Gastrocnemius medialis (tissue), 4 donors: ENCODE measurements at regions not wholly inside any gene's neighbourhood (a gene's known extent, or its start where the extent isn't known, plus 50 kb on each side); places are given as distances from the start of the nearest gene placed in this dataset.

Source experiments
- ATAC-seq, 2 donors: fragments of 150-250 bp; one replicate each; pipeline ENCODE4 v1.9.1; 2016
- DNase-seq, 2 donors: peaks; one replicate each; pipeline ENCODE4 v3.0.0-alpha.2; 2019
- H3K27ac ChIP-seq, 4 donors: fragments of 200-600 bp; sonication (generic); 1 replicate in 1 of 4; 2 replicates in 3 of 4; pipeline ENCODE4 v1.5.1; 2016 to 2018; ENCODE audit warnings: mild to moderate bottlenecking in 2 of 4, moderate library complexity in 1 of 4
- H3K27me3 ChIP-seq, 3 donors: fragments of 200-600 bp; sonication (generic) in 2 of 3; 1 replicate in 1 of 3; 2 replicates in 2 of 3; pipeline versions ENCODE4 v1.5.1 to v1.6.0; 2016 to 2019; ENCODE audit warnings: mild to moderate bottlenecking in 1 of 3, moderate library complexity in 1 of 3
- H3K36me3 ChIP-seq, 2 donors: fragments of 200-600 bp; sonication (generic) in 1 of 2; one replicate each; pipeline ENCODE4 v1.5.1; 2017 to 2018
- H3K4me1 ChIP-seq, 2 donors: fragments of 200-600 bp; sonication (generic) in 1 of 2; one replicate each; pipeline ENCODE4 v1.5.1; 2016 to 2017; ENCODE audit warnings: mild to moderate bottlenecking in 2 of 2
- H3K4me3 ChIP-seq, 4 donors: fragments of 200-600 bp; sonication (generic) in 3 of 4; 1 replicate in 1 of 4; 2 replicates in 3 of 4; pipeline ENCODE4 v1.5.1; 2016 to 2019; ENCODE audit warnings: mild to moderate bottlenecking in 2 of 4
- H3K9me3 ChIP-seq, 3 donors: fragments of 200-600 bp; sonication (generic) in 2 of 3; 1 replicate in 1 of 3; 2 replicates in 2 of 3; pipeline ENCODE4 v1.5.1; 2016 to 2019
- CTCF ChIP-seq, 5 experiments: fragments of 450-650 bp in 3 of 5; fragments of 200-600 bp in 2 of 5; sonication (generic) in 2 of 5; IDR thresholded peaks in 4 of 5; conservative IDR thresholded peaks in 1 of 5; 1 replicate in 4 of 5; 2 replicates in 1 of 5; pipeline ENCODE4 v1.5.1; 2016 to 2019; ENCODE audit warnings: antibody characterized with exemption in 5 of 5, mild to moderate bottlenecking in 3 of 5, moderate library complexity in 3 of 5
- POLR2A ChIP-seq, 2 donors: fragments of 450-650 bp; IDR thresholded peaks; one replicate each; pipeline ENCODE4 v1.6.1; 2017; ENCODE audit warnings: antibody characterized with exemption in 2 of 2, mild to moderate bottlenecking in 2 of 2, moderate library complexity in 2 of 2
- in situ Hi-C, 4 donors: fragments of 200-750 bp; cut with MboI; loops; one replicate each; pipeline versions ENCODE4 v1.15.0 to v1.8.0; 2017; ENCODE audit warnings: low sequenced_read_pairs in 4 of 4
- intact Hi-C: fragments of 100-400 bp; cut with DNase I; formaldehyde crosslinking; loops from one replicate; pipeline ENCODE4 v1.15.1; 2023; ENCODE audit warnings: low total_unique reads

GRCh38 chr2:71772510-71773172 lies 319.3 kb downstream of the DYSF start:
- Histone ChIP-seq H3K9me3 (no peaks in the 10 kb centered on the region), H3K4me3 (no peak overlapping the region), H3K36me3 (no peaks in the 10 kb centered on the region), H3K27me3 (no peaks in the 10 kb centered on the region), H3K27ac (no peak overlapping the region), H3K4me1 (no peaks in the 10 kb centered on the region)
- intact Hi-C loops, result no loop called here
- in situ Hi-C loops, result no loop called here
- ATAC-seq (no peak), DNase-seq (no peak)
- no peak for TF ChIP-seq CTCF (IDR thresholded peaks at IDR 0.05 in 4 of 5, conservative IDR thresholded peaks at IDR 0.05 in 1 of 5)
- TF ChIP-seq POLR2A (IDR thresholded peaks at IDR 0.05), result no peak

GRCh38 chr2:71767663-71768062 lies 314.3 kb downstream of the DYSF start:
- TF ChIP-seq POLR2A (IDR thresholded peaks at IDR 0.05) (no peak), CTCF (IDR thresholded peaks at IDR 0.05 in 4 of 5, conservative IDR thresholded peaks at IDR 0.05 in 1 of 5) (no peak)
- Histone ChIP-seq H3K4me1 (no peaks in the 10 kb centered on the region), H3K27ac (no peak overlapping the region), H3K36me3 (no peaks in the 10 kb centered on the region), H3K4me3 (no peak overlapping the region), H3K9me3 (no peaks in the 10 kb centered on the region), H3K27me3 (no peaks in the 10 kb centered on the region)
- DNase-seq (no peak), ATAC-seq (no peak)
- in situ Hi-C loops (no loop called here), intact Hi-C loops (no loop called here)

GRCh38 chr2:71759060-71759459 lies 305.7 kb downstream of the DYSF start:
- H3K27ac ChIP-seq, result no peak overlapping the region
- ATAC-seq (no peak), DNase-seq (no peak)
- H3K27me3 ChIP-seq, result no peaks in the 10 kb centered on the region
- no peak for TF ChIP-seq CTCF (IDR thresholded peaks at IDR 0.05 in 4 of 5, conservative IDR thresholded peaks at IDR 0.05 in 1 of 5)
- no peak for TF ChIP-seq POLR2A (IDR thresholded peaks at IDR 0.05)
- no peaks in the 10 kb centered on the region for H3K36me3 ChIP-seq
- H3K9me3 ChIP-seq, result no peaks in the 10 kb centered on the region
- intact Hi-C loops, result no loop called here
- in situ Hi-C loops, result no loop called here
- no peak overlapping the region for H3K4me3 ChIP-seq
- H3K4me1 ChIP-seq, result no peaks in the 10 kb centered on the region

GRCh38 chr2:71757351-71757750 lies 304.0 kb downstream of the DYSF start:
- H3K9me3 ChIP-seq, result no peaks in the 10 kb centered on the region
- in situ Hi-C loops, result no loop called here
- TF ChIP-seq POLR2A (IDR thresholded peaks at IDR 0.05) (no peak), CTCF (IDR thresholded peaks at IDR 0.05 in 4 of 5, conservative IDR thresholded peaks at IDR 0.05 in 1 of 5) (no peak)

More at GRCh38 chr2:71757351-71757750, 304.0 kb downstream of the DYSF start:
- no peak for DNase-seq
- Histone ChIP-seq H3K36me3 (no peaks in the 10 kb centered on the region), H3K4me1 (no peaks in the 10 kb centered on the region), H3K27me3 (no peaks in the 10 kb centered on the region), H3K4me3 (no peak overlapping the region), H3K27ac (no peak overlapping the region)
- intact Hi-C loops, result no loop called here
- ATAC-seq, result no peak
